DND-41 (cell line): ENCODE measurements at regions not wholly inside any gene's neighbourhood (a gene's known extent, or its start where the extent isn't known, plus 50 kb on each side); places are given as distances from the start of the nearest gene placed in this dataset.

Source experiments
- ATAC-seq: fragments of 200-7000 bp; cut with Tn5 transposase; 3 replicates; pipeline ENCODE4 v1.9.1; 2021; ENCODE audit warnings: low read depth; ENCODE audit not compliant: insufficient read depth
- DNase-seq: peaks from one replicate; pipeline ENCODE4 v3.0.0-alpha.2; 2020
- H2AFZ ChIP-seq: 2 replicates; pipeline ENCODE4 v1.6.0; 2012; ENCODE audit warnings: low read depth, low read length
- H3K27ac ChIP-seq: 2 replicates; pipeline ENCODE4 v1.5.1; 2012; ENCODE audit warnings: low read length, inconsistent platforms
- H3K27me3 ChIP-seq: fragments of 200-600 bp; sonication (generic); 2 replicates; pipeline ENCODE4 v1.6.0; 2012; ENCODE audit warnings: low read length, mild to moderate bottlenecking, inconsistent platforms; ENCODE audit not compliant: insufficient read depth, poor library complexity
- H3K36me3 ChIP-seq: 2 replicates; pipeline ENCODE4 v1.5.1; 2012; ENCODE audit warnings: low read length, inconsistent platforms; ENCODE audit not compliant: insufficient read depth
- H3K4me1 ChIP-seq: 2 replicates; pipeline ENCODE4 v1.5.1; 2012; ENCODE audit warnings: mild to moderate bottlenecking, low read length; ENCODE audit not compliant: insufficient read depth
- H3K4me2 ChIP-seq: 2 replicates; pipeline ENCODE4 v1.6.0; 2012; ENCODE audit warnings: mild to moderate bottlenecking, moderate library complexity, low read length, inconsistent platforms; ENCODE audit not compliant: insufficient read depth
- H3K4me3 ChIP-seq, 2 experiments: fragments of 200-600 bp in 1 of 2; shearing (Covaris generic) in 1 of 2; 2 replicates each; pipeline ENCODE4 v1.5.1; 2012 to 2016; ENCODE audit warnings: inconsistent platforms in 2 of 2, low read length in 2 of 2, mild to moderate bottlenecking in 2 of 2, low read depth in 1 of 2, moderate library complexity in 1 of 2
- H3K79me2 ChIP-seq: 2 replicates; pipeline ENCODE4 v1.6.0; 2012; ENCODE audit warnings: low read length, inconsistent platforms; ENCODE audit not compliant: insufficient read depth
- H3K9ac ChIP-seq: 2 replicates; pipeline ENCODE4 v1.6.0; 2012; ENCODE audit warnings: low read depth, mild to moderate bottlenecking, inconsistent platforms, low read length, moderate library complexity
- H3K9me3 ChIP-seq: 2 replicates; pipeline ENCODE4 v1.5.1; 2012; ENCODE audit warnings: low read length, moderate library complexity, mild to moderate bottlenecking, inconsistent platforms; ENCODE audit not compliant: insufficient read depth, severe bottlenecking
- H4K20me1 ChIP-seq: 2 replicates; pipeline ENCODE4 v1.6.0; 2012; ENCODE audit warnings: low read length; ENCODE audit not compliant: insufficient read depth
- CTCF ChIP-seq: IDR thresholded peaks from 2 replicates; pipeline ENCODE4 v1.5.1; 2012; ENCODE audit warnings: borderline replicate concordance, low read length, moderate library complexity, mild to moderate bottlenecking; ENCODE audit not compliant: poor library complexity, severe bottlenecking; ENCODE audit errors: extremely low read depth
- EZH2 ChIP-seq: IDR thresholded peaks from 3 replicates; pipeline ENCODE4 v1.6.1; 2012; ENCODE audit warnings: borderline replicate concordance, low read depth, mild to moderate bottlenecking, moderate library complexity, low read length, inconsistent platforms; ENCODE audit not compliant: severe bottlenecking

- DNase-seq (no peak), ATAC-seq (no peak)
- no peak overlapping the region for H3K4me3 ChIP-seq
- no peak overlapping the region for H3K27ac ChIP-seq
- H3K79me2 ChIP-seq = no peaks in the 10 kb centered on the region
- no peaks in the 10 kb centered on the region for H3K9me3 ChIP-seq
- H3K4me2 ChIP-seq = no peak overlapping the region
- TF ChIP-seq CTCF = no peak
- TF ChIP-seq EZH2 = no peak
- no peaks in the 10 kb centered on the region for H3K27me3 ChIP-seq
- H2AFZ ChIP-seq = no peak overlapping the region
- H4K20me1 ChIP-seq = no peaks in the 10 kb centered on the region
- no peaks in the 10 kb centered on the region for H3K36me3 ChIP-seq
- no peaks in the 10 kb centered on the region for H3K4me1 ChIP-seq
- H3K9ac ChIP-seq = no peak overlapping the region
These were observed 195.2 kb upstream of the HS3ST5 start for GRCh38 chr6:114537977-114538376.

- DNase-seq = no peak
- Histone ChIP-seq H2AFZ (no peak overlapping the region), H3K27ac (no peak overlapping the region), H4K20me1 (no peaks in the 10 kb centered on the region), H3K4me2 (no peak overlapping the region), H3K27me3 (no peaks in the 10 kb centered on the region), H3K9me3 (no peaks in the 10 kb centered on the region), H3K4me3 (no peak overlapping the region), H3K9ac (no peak overlapping the region), H3K79me2 (no peaks in the 10 kb centered on the region), H3K4me1 (no peaks in the 10 kb centered on the region), H3K36me3 (no peaks in the 10 kb centered on the region)
- TF ChIP-seq EZH2 (no peak), CTCF (no peak)
- no peak for ATAC-seq
These were observed 192.0 kb upstream of the HS3ST5 start for GRCh38 chr6:114534813-114535212.

- no peak overlapping the region for H3K9ac ChIP-seq
- no peaks in the 10 kb centered on the region for H3K9me3 ChIP-seq
- no peak overlapping the region for H3K4me3 ChIP-seq
- H3K36me3 ChIP-seq = no peaks in the 10 kb centered on the region
- H2AFZ ChIP-seq = no peak overlapping the region
- H4K20me1 ChIP-seq = no peaks in the 10 kb centered on the region
- no peaks in the 10 kb centered on the region for H3K27me3 ChIP-seq
- no peak for ATAC-seq
- H3K4me2 ChIP-seq = no peak overlapping the region
- no peak overlapping the region for H3K27ac ChIP-seq
- no peaks in the 10 kb centered on the region for H3K4me1 ChIP-seq
- DNase-seq = no peak
- TF ChIP-seq EZH2 (no peak), CTCF (no peak)
- no peaks in the 10 kb centered on the region for H3K79me2 ChIP-seq
These were observed 181.3 kb upstream of the HS3ST5 start for GRCh38 chr6:114524081-114524480.

GRCh38 chr6:114523508-114523907, 180.7 kb upstream of the HS3ST5 start:
- ATAC-seq = no peak
- no peak overlapping the region for H3K9ac ChIP-seq
- H3K4me3 ChIP-seq = no peak overlapping the region
- H3K4me2 ChIP-seq = no peak overlapping the region
- no peak overlapping the region for H3K27ac ChIP-seq
- H3K79me2 ChIP-seq = no peaks in the 10 kb centered on the region
- H2AFZ ChIP-seq = no peak overlapping the region
- no peaks in the 10 kb centered on the region for H3K4me1 ChIP-seq
- no peaks in the 10 kb centered on the region for H3K27me3 ChIP-seq
- H3K9me3 ChIP-seq = no peaks in the 10 kb centered on the region
- H3K36me3 ChIP-seq = no peaks in the 10 kb centered on the region
- DNase-seq = no peak
- TF ChIP-seq EZH2 (no peak), CTCF (no peak)
- H4K20me1 ChIP-seq = no peaks in the 10 kb centered on the region
